IMR-90 (cell line): ENCODE measurements at regions not wholly inside any gene's neighbourhood (a gene's known extent, or its start where the extent isn't known, plus 50 kb on each side); places are given as distances from the start of the nearest gene placed in this dataset.

Experiments used
- ATAC-seq: fragments of 200-7000 bp; cut with Tn5 transposase; 2 replicates; pipeline ENCODE4 v1.9.1; 2020; ENCODE audit warnings: low read depth, mild to moderate bottlenecking, moderate library complexity
- BruUV-seq: library from RNA; stranded (reverse); fragments of 400-500 nt; replicated peaks from 2 replicates; lab custom pipeline; 2021; lab: Mats Ljungman, UMichigan
- CTCF ChIA-PET: fragments of 300-600 bp; formaldehyde crosslinking; extraction: SDS; loops from one replicate; lab custom pipeline; 2021; ENCODE audit warnings: antibody characterized with exemption; lab: Yijun Ruan, JAX
- POLR2A ChIA-PET: fragments of 300-600 bp; sonication (Branson Sonifier 250); formaldehyde crosslinking; loops from one replicate; lab custom pipeline; 2022; ENCODE audit warnings: antibody characterized with exemption; ENCODE audit not compliant: unreplicated experiment; lab: Charles Lee
- DNase-seq: peaks from one replicate; pipeline ENCODE4 v3.0.0; 2013
- H2AFZ ChIP-seq: replicated peaks from 2 replicates; pipeline ENCODE3; 2013; ENCODE audit warnings: low read length, mild to moderate bottlenecking; ENCODE audit not compliant: poor library complexity
- H2AK5ac ChIP-seq: 2 replicates; pipeline ENCODE4 v1.6.1; 2013; ENCODE audit warnings: low read depth, low read length, inconsistent platforms
- H2AK9ac ChIP-seq: replicated peaks from 2 replicates; pipeline ENCODE3; 2013; ENCODE audit warnings: mild to moderate bottlenecking, low read depth, low read length, moderate library complexity; ENCODE audit not compliant: poor library complexity
- H2BK120ac ChIP-seq: 2 replicates; pipeline ENCODE4 v1.6.1; 2013; ENCODE audit warnings: low read depth, low read length, inconsistent platforms
- H2BK15ac ChIP-seq: 3 replicates; pipeline ENCODE4 v1.6.1; 2013; ENCODE audit warnings: low read depth, low read length, inconsistent platforms
- H2BK20ac ChIP-seq: 2 replicates; pipeline ENCODE4 v1.6.1; 2013; ENCODE audit warnings: low read depth, mild to moderate bottlenecking, inconsistent platforms, low read length, moderate library complexity
- H2BK5ac ChIP-seq: 2 replicates; pipeline ENCODE4 v1.6.1; 2013; ENCODE audit warnings: mild to moderate bottlenecking, low read depth, low read length, inconsistent platforms; ENCODE audit not compliant: poor library complexity, severe bottlenecking
- H3K14ac ChIP-seq: replicated peaks from 2 replicates; pipeline ENCODE4 v1.6.1; 2013; ENCODE audit warnings: low read depth, low read length, inconsistent platforms
- H3K18ac ChIP-seq: 2 replicates; pipeline ENCODE4 v1.6.1; 2013; ENCODE audit warnings: low read depth, low read length, control low read depth
- H3K23ac ChIP-seq: 2 replicates; pipeline ENCODE4 v1.6.1; 2013; ENCODE audit warnings: low read depth, low read length, inconsistent platforms
- H3K27ac ChIP-seq: 2 replicates; pipeline ENCODE4 v1.5.1; 2013; ENCODE audit warnings: mild to moderate bottlenecking, control low read depth, low read length; ENCODE audit not compliant: insufficient read depth
- H3K27me3 ChIP-seq: 2 replicates; pipeline ENCODE4 v1.6.1; 2013; ENCODE audit warnings: low read length; ENCODE audit not compliant: control insufficient read depth, insufficient read depth
- H3K36me3 ChIP-seq: 2 replicates; pipeline ENCODE4 v1.6.1; 2013; ENCODE audit warnings: low read length, mixed read lengths; ENCODE audit not compliant: control insufficient read depth, insufficient read depth
- H3K4ac ChIP-seq: 2 replicates; pipeline ENCODE4 v1.6.1; 2013; ENCODE audit warnings: low read depth, low read length, inconsistent platforms
- H3K4me1 ChIP-seq: 2 replicates; pipeline ENCODE4 v1.6.1; 2013; ENCODE audit warnings: low read length, mixed read lengths; ENCODE audit not compliant: control insufficient read depth, insufficient read depth
- H3K4me2 ChIP-seq: 2 replicates; pipeline ENCODE4 v1.6.1; 2013; ENCODE audit warnings: low read depth, mild to moderate bottlenecking, control low read depth, low read length, moderate library complexity
- H3K4me3 ChIP-seq: 2 replicates; pipeline ENCODE4 v1.5.1; 2013; ENCODE audit warnings: low read depth, mild to moderate bottlenecking, control low read depth, low read length, moderate library complexity; ENCODE audit not compliant: insufficient read depth
- H3K56ac ChIP-seq: 2 replicates; pipeline ENCODE4 v1.6.1; 2013; ENCODE audit warnings: low read length, inconsistent platforms; ENCODE audit not compliant: insufficient read depth; ENCODE audit errors: extremely low read depth
- H3K79me1 ChIP-seq, 2 experiments: 2 replicates each; pipeline ENCODE4 v1.6.1; 2013; ENCODE audit warnings: low read length in 2 of 2, inconsistent platforms in 1 of 2, low read depth in 1 of 2
- H3K9ac ChIP-seq: 2 replicates; pipeline ENCODE4 v1.6.1; 2013; ENCODE audit warnings: low read depth, low read length, control low read depth
- H3K9me1 ChIP-seq: 2 replicates; pipeline ENCODE4 v1.6.1; 2013; ENCODE audit warnings: low read length, inconsistent platforms; ENCODE audit not compliant: insufficient read depth
- H3K9me3 ChIP-seq: 2 replicates; pipeline ENCODE4 v1.6.1; 2013; ENCODE audit warnings: low read length; ENCODE audit not compliant: control insufficient read depth, insufficient read depth
- H4K20me1 ChIP-seq: 2 replicates; pipeline ENCODE4 v1.6.1; 2013; ENCODE audit warnings: low read length, inconsistent platforms; ENCODE audit not compliant: insufficient read depth
- H4K5ac ChIP-seq: 2 replicates; pipeline ENCODE4 v1.6.1; 2013; ENCODE audit warnings: mild to moderate bottlenecking, low read depth, low read length, control low read depth
- H4K8ac ChIP-seq, 2 experiments: 2 replicates each; pipeline ENCODE4 v1.6.1; 2013; ENCODE audit warnings: low read depth in 2 of 2, low read length in 2 of 2, control low read depth in 1 of 2, inconsistent platforms in 1 of 2
- H4K91ac ChIP-seq: 2 replicates; pipeline ENCODE4 v1.6.1; 2013; ENCODE audit warnings: low read depth, low read length, inconsistent platforms; ENCODE audit not compliant: insufficient read depth
- CHD1 ChIP-seq: IDR thresholded peaks from 2 replicates; pipeline ENCODE4 v1.6.1; 2012; ENCODE audit warnings: low read depth, low read length, improper control_type of control experiment
- FOS ChIP-seq: fragments of 150-350 bp; IDR thresholded peaks from 2 replicates; pipeline ENCODE4 v1.6.1; 2016; ENCODE audit warnings: low read depth, low read length
- MAZ ChIP-seq: IDR thresholded peaks from 2 replicates; pipeline ENCODE4 v1.6.1; 2012; ENCODE audit warnings: low read depth, mild to moderate bottlenecking, low read length, improper control_type of control experiment, moderate library complexity, borderline replicate concordance
- MXI1 ChIP-seq: IDR thresholded peaks from 2 replicates; pipeline ENCODE4 v1.6.1; 2012; ENCODE audit warnings: low read depth, mild to moderate bottlenecking, low read length, moderate library complexity, borderline replicate concordance
- NFE2L2 ChIP-seq: fragments of 150-350 bp; IDR thresholded peaks from 2 replicates; pipeline ENCODE4 v1.6.1; 2016; ENCODE audit warnings: low read depth, mild to moderate bottlenecking, low read length
- POLR2A ChIP-seq: IDR thresholded peaks from 2 replicates; pipeline ENCODE4 v1.6.1; 2012; ENCODE audit warnings: mild to moderate bottlenecking, low read depth, low read length
- RAD21 ChIP-seq: IDR thresholded peaks from 2 replicates; pipeline ENCODE4 v1.6.1; 2012; ENCODE audit warnings: low read length, improper control_type of control experiment
- RCOR1 ChIP-seq: IDR thresholded peaks from 2 replicates; pipeline ENCODE4 v1.6.1; 2012; ENCODE audit warnings: mild to moderate bottlenecking, low read length, improper control_type of control experiment; ENCODE audit not compliant: insufficient replicate concordance
- RFX5 ChIP-seq: IDR thresholded peaks from 2 replicates; pipeline ENCODE4 v1.8.0; 2012; ENCODE audit warnings: low read depth, mild to moderate bottlenecking, low read length, moderate library complexity
- SMC3 ChIP-seq: fragments of 150-350 bp; IDR thresholded peaks from 2 replicates; pipeline ENCODE4 v1.6.1; 2016; ENCODE audit warnings: low read depth, mild to moderate bottlenecking, antibody characterized with exemption, low read length, moderate library complexity
- WGBS, 2 experiments: methylation state at CpG; one replicate each; pipeline versions ENCODE4 v1.1.5 to v1.1.7; 2013; ENCODE audit warnings: missing lambda C conversion rate in 2 of 2; ENCODE audit not compliant: insufficient read length in 1 of 2; ENCODE audit errors: extremely low coverage in 2 of 2; 5-methylcytosine and 5-hydroxymethylcytosine counted together
- dilution Hi-C: fragments of 300-500 bp; cut with HindIII; formaldehyde crosslinking; loops from one replicate; pipeline ENCODE4 v1.14.3; 2018; ENCODE audit warnings: low sequenced_read_pairs; ENCODE audit not compliant: unreplicated experiment
- in situ Hi-C: fragments of 300-500 bp; cut with MboI; formaldehyde crosslinking; loops from 3 replicates; pipeline ENCODE4 v1.14.3; 2019; ENCODE audit warnings: low sequenced_read_pairs, inconsistent platforms, mixed read lengths
- intact Hi-C: fragments of 100-400 bp; cut with micrococcal nuclease; formaldehyde crosslinking; loops from 2 replicates; pipeline ENCODE4 v1.10.0; 2022
- TF ChIP-seq, protein P1 (sequence below): fragments of 150-350 bp; IDR thresholded peaks from 2 replicates; pipeline ENCODE4 v1.6.1; 2017; ENCODE audit warnings: mild to moderate bottlenecking, antibody characterized with exemption, low read length, low read depth
- TF ChIP-seq, protein P2 (sequence below): conservative IDR thresholded peaks from 2 replicates; pipeline ENCODE4 v1.5.1; 2012; ENCODE audit warnings: mild to moderate bottlenecking, low read depth, low read length, improper control_type of control experiment
- TF ChIP-seq, protein P3 (sequence below): fragments of 150-350 bp; IDR thresholded peaks from 2 replicates; pipeline ENCODE4 v1.6.1; 2016; ENCODE audit warnings: low read depth, mild to moderate bottlenecking, low read length, moderate library complexity, borderline replicate concordance

DNA sequence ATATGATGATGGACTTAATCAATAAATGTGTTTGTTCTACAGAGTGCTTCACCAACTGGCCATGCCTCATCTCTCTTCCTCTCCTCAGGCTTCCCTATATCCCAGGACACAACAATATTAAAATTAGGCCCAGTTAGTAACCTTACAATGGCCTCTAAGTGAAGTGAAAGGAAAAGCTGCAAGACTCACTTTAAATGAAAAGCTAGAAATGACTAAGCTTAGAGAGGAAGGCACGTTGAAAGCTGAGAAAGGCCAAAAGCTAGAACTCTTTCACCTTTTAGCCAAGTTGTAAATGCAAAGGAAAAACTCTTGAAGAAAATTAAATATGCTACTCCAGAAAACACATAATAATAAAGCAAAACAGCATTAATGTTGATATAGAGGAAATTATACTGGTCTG lies 1010.3 kb downstream of the NAALADL2 start:
- Histone ChIP-seq H3K56ac (no peak overlapping the region), H3K27me3 (no peaks in the 10 kb centered on the region), H3K23ac (no peak overlapping the region), H3K4ac (no peak overlapping the region), H4K8ac (no peak overlapping the region), H2BK120ac (no peak overlapping the region), H3K36me3 (no peaks in the 10 kb centered on the region), H3K18ac (no peak overlapping the region), H4K91ac (no peak overlapping the region), H3K4me3 (no peak overlapping the region), H4K5ac (no peak overlapping the region), H4K20me1 (no peaks in the 10 kb centered on the region), H3K14ac (no peak overlapping the region), H2AK9ac (no peak overlapping the region), H3K9me3 (no peaks in the 10 kb centered on the region), H3K79me1 (no peaks in the 10 kb centered on the region), H2BK20ac (no peak overlapping the region), H2BK15ac (no peak overlapping the region), H2BK5ac (no peak overlapping the region), H3K4me1 (no peaks in the 10 kb centered on the region), H3K9ac (no peak overlapping the region), H3K9me1 (no peaks in the 10 kb centered on the region), H3K27ac (no peak overlapping the region), H2AFZ (no peak overlapping the region), H3K4me2 (no peak overlapping the region; the same call in 1 of the 2 replicates), H2AK5ac (no peak overlapping the region)
- ChIA-PET CTCF (no interaction called here), POLR2A (no interaction called here)
- BruUV-seq, result no TSS peak
- ATAC-seq, result no peak
- dilution Hi-C loops (no loop called here), in situ Hi-C loops (no loop called here), intact Hi-C loops (no loop called here)
- TF ChIP-seq RFX5, result no peak
- TF ChIP-seq, protein P1, sequence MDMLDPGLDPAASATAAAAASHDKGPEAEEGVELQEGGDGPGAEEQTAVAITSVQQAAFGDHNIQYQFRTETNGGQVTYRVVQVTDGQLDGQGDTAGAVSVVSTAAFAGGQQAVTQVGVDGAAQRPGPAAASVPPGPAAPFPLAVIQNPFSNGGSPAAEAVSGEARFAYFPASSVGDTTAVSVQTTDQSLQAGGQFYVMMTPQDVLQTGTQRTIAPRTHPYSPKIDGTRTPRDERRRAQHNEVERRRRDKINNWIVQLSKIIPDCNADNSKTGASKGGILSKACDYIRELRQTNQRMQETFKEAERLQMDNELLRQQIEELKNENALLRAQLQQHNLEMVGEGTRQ, result no peak
- TF ChIP-seq CHD1, result no peak
- no peak for TF ChIP-seq FOS
- no peak for TF ChIP-seq NFE2L2
- TF ChIP-seq, protein P2, sequence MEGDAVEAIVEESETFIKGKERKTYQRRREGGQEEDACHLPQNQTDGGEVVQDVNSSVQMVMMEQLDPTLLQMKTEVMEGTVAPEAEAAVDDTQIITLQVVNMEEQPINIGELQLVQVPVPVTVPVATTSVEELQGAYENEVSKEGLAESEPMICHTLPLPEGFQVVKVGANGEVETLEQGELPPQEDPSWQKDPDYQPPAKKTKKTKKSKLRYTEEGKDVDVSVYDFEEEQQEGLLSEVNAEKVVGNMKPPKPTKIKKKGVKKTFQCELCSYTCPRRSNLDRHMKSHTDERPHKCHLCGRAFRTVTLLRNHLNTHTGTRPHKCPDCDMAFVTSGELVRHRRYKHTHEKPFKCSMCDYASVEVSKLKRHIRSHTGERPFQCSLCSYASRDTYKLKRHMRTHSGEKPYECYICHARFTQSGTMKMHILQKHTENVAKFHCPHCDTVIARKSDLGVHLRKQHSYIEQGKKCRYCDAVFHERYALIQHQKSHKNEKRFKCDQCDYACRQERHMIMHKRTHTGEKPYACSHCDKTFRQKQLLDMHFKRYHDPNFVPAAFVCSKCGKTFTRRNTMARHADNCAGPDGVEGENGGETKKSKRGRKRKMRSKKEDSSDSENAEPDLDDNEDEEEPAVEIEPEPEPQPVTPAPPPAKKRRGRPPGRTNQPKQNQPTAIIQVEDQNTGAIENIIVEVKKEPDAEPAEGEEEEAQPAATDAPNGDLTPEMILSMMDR, result no peak
- no peak for TF ChIP-seq MAZ
- no peak for TF ChIP-seq MXI1
- TF ChIP-seq POLR2A, result no peak
- TF ChIP-seq, protein P3, sequence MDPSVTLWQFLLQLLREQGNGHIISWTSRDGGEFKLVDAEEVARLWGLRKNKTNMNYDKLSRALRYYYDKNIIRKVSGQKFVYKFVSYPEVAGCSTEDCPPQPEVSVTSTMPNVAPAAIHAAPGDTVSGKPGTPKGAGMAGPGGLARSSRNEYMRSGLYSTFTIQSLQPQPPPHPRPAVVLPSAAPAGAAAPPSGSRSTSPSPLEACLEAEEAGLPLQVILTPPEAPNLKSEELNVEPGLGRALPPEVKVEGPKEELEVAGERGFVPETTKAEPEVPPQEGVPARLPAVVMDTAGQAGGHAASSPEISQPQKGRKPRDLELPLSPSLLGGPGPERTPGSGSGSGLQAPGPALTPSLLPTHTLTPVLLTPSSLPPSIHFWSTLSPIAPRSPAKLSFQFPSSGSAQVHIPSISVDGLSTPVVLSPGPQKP, result no peak
- TF ChIP-seq RAD21, result no peak
- no peak for TF ChIP-seq SMC3
- TF ChIP-seq RCOR1, result no peak
- DNase-seq, result no peak
- WGBS, 2 experiments, result no CpG with 5 or more reads among the region's 1 CpG
